Breast epithelium (tissue), 3 donors: ENCODE measurements at regions not wholly inside any gene's neighbourhood (a gene's known extent, or its start where the extent isn't known, plus 50 kb on each side); places are given as distances from the start of the nearest gene placed in this dataset.

Experiments
- CTCF ChIP-seq, 3 donors: fragments of 450-650 bp; IDR thresholded peaks; one replicate each; pipeline ENCODE4 v1.5.1; 2016 to 2017; ENCODE audit warnings: antibody characterized with exemption in 3 of 3, mild to moderate bottlenecking in 3 of 3, moderate library complexity in 3 of 3
- POLR2A ChIP-seq: fragments of 450-650 bp; IDR thresholded peaks from one replicate; pipeline ENCODE4 v1.6.1; 2016; ENCODE audit warnings: antibody characterized with exemption, mild to moderate bottlenecking, moderate library complexity
- POLR2AphosphoS5 ChIP-seq, 3 donors: sonication (generic); formaldehyde crosslinking; IDR thresholded peaks; one replicate each; pipeline ENCODE4 v1.6.1; 2017; ENCODE audit warnings: antibody characterized with exemption in 3 of 3

- TF ChIP-seq CTCF (IDR thresholded peaks at IDR 0.05) (no peak), POLR2AphosphoS5 (IDR thresholded peaks at IDR 0.05) (no peak), POLR2A (no peak)
Measured at GRCh38 chr10:57664815-57665214, 602.9 kb downstream of the IPMK start.
